ENCODE measurements at regions not wholly inside any gene's neighbourhood (a gene's known extent, or its start where the extent isn't known, plus 50 kb on each side); places are given as distances from the start of the nearest gene placed in this dataset.

GRCh38 chr10:83592337-83592935, 546.9 kb upstream of the GHITM start:
- no peak for DNase-seq

GRCh38 chr10:83603708-83604107, 535.6 kb upstream of the GHITM start:
- no peak for DNase-seq

GRCh38 chr10:83605783-83606630, 533.3 kb upstream of the GHITM start:
- no peak for DNase-seq

- DNase-seq, result no peak
Measured at GRCh38 chr10:83607959-83608745, 531.2 kb upstream of the GHITM start.

- no peak for DNase-seq
Measured at GRCh38 chr10:83612050-83612449, 527.3 kb upstream of the GHITM start.

- DNase-seq, result no peak
Measured at GRCh38 chr10:83612746-83613145, 526.6 kb upstream of the GHITM start.

GRCh38 chr10:83617172-83617571, 522.1 kb upstream of the GHITM start:
- no peak for DNase-seq

- no peak for DNase-seq
Measured at GRCh38 chr10:83617692-83618545, 521.4 kb upstream of the GHITM start.

GRCh38 chr10:83625831-83626360, 513.4 kb upstream of the GHITM start:
- no peak for DNase-seq

- no peak for DNase-seq
Measured at GRCh38 chr10:83632701-83633100, 506.6 kb upstream of the GHITM start.

GRCh38 chr10:83633547-83633946, 505.8 kb upstream of the GHITM start:
- DNase-seq, result no peak

- no peak for DNase-seq
Measured at GRCh38 chr10:83636826-83637225, 502.5 kb upstream of the GHITM start.

- DNase-seq, result no peak
Measured at GRCh38 chr10:83647526-83647925, 491.8 kb upstream of the GHITM start.

GRCh38 chr10:83648201-83648600, 491.1 kb upstream of the GHITM start:
- no peak for DNase-seq

- no peak for DNase-seq
Measured at GRCh38 chr10:83649471-83649870, 489.8 kb upstream of the GHITM start.

- no peak for DNase-seq
Measured at GRCh38 chr10:83654689-83655088, 484.6 kb upstream of the GHITM start.

- no peak for DNase-seq
Measured at GRCh38 chr10:83656924-83657323, 482.4 kb upstream of the GHITM start.

- no peak for DNase-seq
Measured at GRCh38 chr10:83657487-83657886, 481.8 kb upstream of the GHITM start.

- DNase-seq, result no peak
Measured at GRCh38 chr10:83663918-83664317, 475.4 kb upstream of the GHITM start.

- no peak for DNase-seq
Measured at GRCh38 chr10:83666762-83667161, 472.5 kb upstream of the GHITM start.

GRCh38 chr10:83667594-83667993, 471.7 kb upstream of the GHITM start:
- no peak for DNase-seq

GRCh38 chr10:83673316-83673715, 466.0 kb upstream of the GHITM start:
- DNase-seq, result no peak

- no peak for DNase-seq
Measured at GRCh38 chr10:83677795-83678194, 461.5 kb upstream of the GHITM start.

Measured in NCI-H774 (cell line).